Mesodermal cell (in vitro differentiated cells): ENCODE measurements at regions not wholly inside any gene's neighbourhood (a gene's known extent, or its start where the extent isn't known, plus 50 kb on each side); places are given as distances from the start of the nearest gene placed in this dataset.

ENCODE experiments used
- H3K27ac ChIP-seq: 2 replicates; pipeline ENCODE4 v1.7.0; 2013; ENCODE audit warnings: mild to moderate bottlenecking, low read depth, low read length, moderate library complexity; ENCODE audit not compliant: severe bottlenecking
- H3K36me3 ChIP-seq: 2 replicates; pipeline ENCODE4 v1.7.1; 2013; ENCODE audit warnings: mild to moderate bottlenecking, low read length, moderate library complexity; ENCODE audit not compliant: control insufficient read depth, insufficient read depth
- H3K4me1 ChIP-seq: one replicate; pipeline ENCODE4 v1.7.1; 2013; ENCODE audit warnings: mild to moderate bottlenecking, low read length; ENCODE audit not compliant: insufficient read depth, control insufficient read depth, poor library complexity, severe bottlenecking
- H3K4me3 ChIP-seq: 2 replicates; pipeline ENCODE4 v1.7.0; 2013; ENCODE audit warnings: low read length, control low read depth, mild to moderate bottlenecking; ENCODE audit not compliant: insufficient read depth, poor library complexity, severe bottlenecking; ENCODE audit errors: extremely low read depth
- H3K9me3 ChIP-seq: 2 replicates; pipeline ENCODE4 v1.7.1; 2013; ENCODE audit warnings: mild to moderate bottlenecking, low read length, moderate library complexity; ENCODE audit not compliant: control insufficient read depth
- WGBS, 2 experiments: methylation state at CpG; one replicate each; pipeline ENCODE4 v1.1.5; 2013; ENCODE audit warnings: missing lambda C conversion rate in 2 of 2; ENCODE audit not compliant: insufficient coverage in 2 of 2; 5-methylcytosine and 5-hydroxymethylcytosine counted together

DNA sequence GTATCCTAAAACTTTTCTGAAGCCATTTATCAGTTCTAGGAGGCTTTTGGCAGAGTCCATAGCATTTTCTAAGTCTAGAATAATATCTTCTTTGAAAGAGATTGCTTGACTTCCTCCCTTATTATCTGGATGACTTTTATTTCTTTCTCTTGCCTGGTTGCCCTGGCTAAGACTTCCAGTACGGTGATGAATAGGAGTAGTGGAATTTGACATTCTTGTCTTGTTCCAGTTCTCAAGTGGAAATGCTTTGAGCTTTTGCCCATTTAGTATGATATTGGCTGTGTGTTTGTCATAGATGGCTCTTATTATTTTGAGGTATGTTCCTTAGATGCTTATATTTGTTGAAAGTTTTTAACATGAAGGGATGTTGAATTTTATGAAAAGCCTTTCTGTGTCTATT is 1647.9 kb downstream of the PLA2G4A start:
- H3K4me1 ChIP-seq = no peaks in the 10 kb centered on the region
- 100% methylated on average over 1 of the region's 1 CpG; no CpG with 5 or more reads in 1 of the 2 experiments for WGBS, 2 experiments
- H3K9me3 ChIP-seq = no peaks in the 10 kb centered on the region
- H3K36me3 ChIP-seq = no peaks in the 10 kb centered on the region
- no peak overlapping the region for H3K27ac ChIP-seq
- H3K4me3 ChIP-seq = no peak overlapping the region

DNA sequence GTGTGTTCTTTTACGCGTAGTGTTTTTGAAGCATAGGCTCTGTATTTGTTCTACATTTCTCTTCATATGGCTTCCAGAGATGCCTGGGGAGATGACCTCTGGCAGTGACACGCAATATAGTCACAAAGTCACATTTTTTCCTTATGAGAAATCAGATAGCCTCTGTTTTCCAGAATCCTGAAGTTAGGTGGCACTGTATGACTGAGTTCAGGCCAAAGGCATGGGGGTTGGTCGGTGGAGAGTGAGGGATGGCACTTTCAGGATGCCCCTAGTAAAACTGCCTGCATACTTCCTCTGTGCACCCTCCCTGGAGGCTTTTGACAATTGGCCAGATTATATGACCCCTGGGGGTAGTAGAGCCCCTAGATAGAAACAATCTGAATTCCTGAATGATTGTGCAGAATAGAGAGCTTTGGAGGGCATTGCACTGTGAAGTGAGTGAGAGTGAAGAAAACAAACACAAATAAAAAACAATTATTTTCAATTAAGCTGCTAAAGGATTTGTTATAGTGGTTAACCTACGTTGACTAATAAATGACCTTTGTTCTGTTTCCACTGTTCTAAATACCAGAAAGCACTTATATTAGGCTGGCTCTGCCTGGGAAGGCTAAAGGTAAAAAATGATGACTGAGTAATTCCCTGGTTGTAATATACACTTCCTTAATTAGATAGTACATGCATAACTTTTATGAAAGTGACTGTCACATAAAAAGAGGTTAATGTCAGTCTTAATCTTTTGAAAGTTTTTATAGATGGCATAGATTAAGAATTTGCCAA is 1660.8 kb downstream of the PLA2G4A start:
- 20 to 100% methylated on average over 1 of the region's 5 CpGs for WGBS, 2 experiments

DNA sequence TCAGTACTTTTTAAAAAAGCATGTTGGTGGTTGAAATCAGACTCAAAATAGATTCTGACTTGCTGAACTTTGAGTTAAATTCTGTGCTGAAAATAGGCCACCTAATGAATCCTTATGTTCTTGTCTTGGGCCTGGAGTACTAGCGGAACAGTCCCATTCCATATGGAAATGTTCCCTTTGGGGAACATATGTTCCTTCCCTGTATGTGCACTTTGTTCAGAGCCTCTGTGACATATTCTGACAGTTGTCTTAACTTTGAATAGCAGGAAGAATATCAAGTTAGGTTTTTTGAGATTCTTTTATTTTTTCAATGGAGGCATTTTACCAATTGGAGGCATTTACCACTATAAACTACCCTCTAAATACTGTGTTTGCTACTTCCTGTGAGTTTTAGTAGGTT is 1667.8 kb downstream of the PLA2G4A start:
- Histone ChIP-seq H3K4me3 (no peak overlapping the region), H3K9me3 (no peaks in the 10 kb centered on the region), H3K27ac (no peak overlapping the region), H3K4me1 (no peaks in the 10 kb centered on the region), H3K36me3 (no peaks in the 10 kb centered on the region)
- WGBS, 2 experiments = 100% methylated on average over 1 of the region's 1 CpG

More for the DNA sequence above, 1660.8 kb downstream of the PLA2G4A start:
- no peak overlapping the region for H3K27ac ChIP-seq
- H3K36me3 ChIP-seq = no peaks in the 10 kb centered on the region
- peaks cover 7% of the 10 kb centered on the region for H3K4me1 ChIP-seq
- H3K9me3 ChIP-seq = no peaks in the 10 kb centered on the region
- H3K4me3 ChIP-seq = no peak overlapping the region

DNA sequence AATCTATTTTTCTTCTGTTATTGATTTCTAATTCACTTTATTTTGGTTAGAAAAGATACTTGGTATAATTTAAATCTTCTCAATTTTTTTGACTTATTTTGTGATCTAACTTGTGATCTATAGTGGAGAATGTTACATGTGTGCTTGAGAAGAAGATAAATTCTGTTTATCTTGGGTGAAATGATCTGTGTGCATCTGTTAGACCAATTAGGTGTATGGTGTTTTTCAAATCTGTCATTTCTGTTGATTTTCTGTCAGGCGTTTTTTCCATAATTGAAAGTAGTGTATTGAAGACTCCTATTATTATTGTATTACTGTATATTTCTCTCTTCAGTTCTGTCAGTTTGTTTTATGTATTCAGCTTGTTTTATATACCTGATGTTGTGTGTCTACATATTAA is 1668.3 kb downstream of the PLA2G4A start:
- Histone ChIP-seq H3K9me3 (no peaks in the 10 kb centered on the region), H3K4me3 (no peak overlapping the region), H3K36me3 (no peaks in the 10 kb centered on the region), H3K27ac (no peak overlapping the region), H3K4me1 (no peaks in the 10 kb centered on the region)
- no CpG with 5 or more reads among the region's 1 CpG for WGBS, 2 experiments

DNA sequence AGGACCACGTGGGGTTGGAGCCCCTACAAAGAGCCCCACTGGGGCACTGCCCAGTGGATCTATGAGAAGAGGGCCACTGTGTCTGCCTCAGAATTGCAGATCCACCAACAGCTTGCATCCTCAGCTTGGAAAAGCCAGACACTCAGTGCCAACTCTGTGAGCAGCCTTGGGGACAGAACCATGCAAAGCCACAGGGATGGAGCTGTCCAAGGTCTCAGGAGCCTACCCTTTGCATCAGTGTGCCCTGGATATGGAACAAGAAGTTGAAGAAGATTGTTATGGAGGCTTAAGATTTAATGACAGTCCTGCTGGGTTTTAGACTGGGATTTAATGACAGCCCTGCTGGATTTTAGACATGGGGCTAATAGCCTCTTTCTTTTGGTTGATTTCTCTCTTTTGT is 1670.9 kb downstream of the PLA2G4A start:
- 100% methylated on average over 1 of the region's 1 CpG for WGBS, 2 experiments
- Histone ChIP-seq H3K4me1 (no peaks in the 10 kb centered on the region), H3K4me3 (no peak overlapping the region), H3K27ac (no peak overlapping the region), H3K36me3 (no peaks in the 10 kb centered on the region), H3K9me3 (no peaks in the 10 kb centered on the region)

- Histone ChIP-seq H3K4me1 (no peaks in the 10 kb centered on the region), H3K4me3 (no peak overlapping the region), H3K36me3 (no peaks in the 10 kb centered on the region), H3K9me3 (no peaks in the 10 kb centered on the region), H3K27ac (no peak overlapping the region)
- WGBS, 2 experiments = 92 to 100% methylated on average over 1 to 2 of the region's 3 CpGs
Measured at GRCh38 chr1:188514917-188515316, 1686.2 kb downstream of the PLA2G4A start.

DNA sequence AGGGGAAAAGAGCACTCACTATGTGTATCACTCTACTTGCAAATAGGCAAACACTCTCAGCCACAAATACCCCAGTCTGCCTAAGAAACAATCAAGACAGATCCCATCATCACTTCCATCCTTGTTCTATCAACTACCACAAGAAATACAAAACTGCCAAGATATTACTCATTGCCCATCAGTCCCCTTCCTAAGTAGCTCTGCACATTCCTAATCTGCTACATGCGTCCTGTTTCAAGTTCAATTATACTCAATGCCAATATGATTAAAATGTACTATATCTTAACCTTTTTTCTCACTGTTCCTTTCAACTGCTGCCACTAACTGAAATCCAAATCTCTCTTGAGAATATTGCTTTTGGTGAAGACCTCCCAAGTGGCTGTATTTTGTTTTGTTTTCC is 1688.4 kb downstream of the PLA2G4A start:
- 100% methylated on average over 1 of the region's 1 CpG for WGBS, 2 experiments
- Histone ChIP-seq H3K4me1 (no peaks in the 10 kb centered on the region), H3K4me3 (no peak overlapping the region), H3K9me3 (no peaks in the 10 kb centered on the region), H3K36me3 (no peaks in the 10 kb centered on the region), H3K27ac (no peak overlapping the region)

GRCh38 chr1:188551176-188551575 is 1722.4 kb downstream of the PLA2G4A start:
- Histone ChIP-seq H3K4me1 (no peaks in the 10 kb centered on the region), H3K4me3 (no peak overlapping the region), H3K9me3 (no peaks in the 10 kb centered on the region), H3K36me3 (no peaks in the 10 kb centered on the region), H3K27ac (no peak overlapping the region)
- WGBS, 2 experiments = 67 to 100% methylated on average over 2 to 3 of the region's 4 CpGs

GRCh38 chr1:188557053-188557452 is 1728.3 kb downstream of the PLA2G4A start:
- no peak overlapping the region for H3K27ac ChIP-seq
- H3K4me3 ChIP-seq = no peak overlapping the region
- no peaks in the 10 kb centered on the region for H3K4me1 ChIP-seq
- no peaks in the 10 kb centered on the region for H3K9me3 ChIP-seq
- H3K36me3 ChIP-seq = no peaks in the 10 kb centered on the region

DNA sequence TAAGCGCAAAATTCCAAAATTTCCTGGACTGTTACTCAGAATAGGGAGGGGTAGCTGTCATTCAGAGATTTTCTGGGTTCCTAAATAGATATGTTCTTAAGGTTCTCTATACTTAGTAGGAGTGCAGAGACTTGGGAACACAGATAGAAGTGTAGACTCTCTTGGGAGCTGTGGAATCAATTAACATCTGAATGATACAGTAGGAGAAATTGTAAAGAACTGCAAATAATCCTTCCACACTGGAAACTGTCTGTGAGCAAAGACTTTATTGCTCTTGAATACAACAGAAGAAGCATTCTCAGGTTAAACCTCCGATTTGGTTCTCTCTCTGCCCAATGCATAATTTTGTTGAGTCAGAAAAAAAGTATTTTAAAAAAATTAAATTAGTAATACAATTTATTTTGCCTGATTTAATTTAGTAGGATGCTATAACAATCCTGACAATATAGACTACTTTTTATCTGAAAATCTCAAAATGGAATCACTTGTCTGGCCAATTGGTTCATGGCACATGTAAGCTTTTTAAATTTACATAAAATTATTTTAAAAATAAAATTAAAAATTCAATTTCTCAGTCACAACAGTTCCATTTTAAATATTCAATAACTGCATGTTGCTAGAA is 1754.3 kb downstream of the PLA2G4A start:
- Histone ChIP-seq H3K9me3 (no peaks in the 10 kb centered on the region), H3K27ac (no peak overlapping the region)
- 100% methylated on average over 1 of the region's 2 CpGs for WGBS, 2 experiments

GRCh38 chr1:188584119-188584518 is 1755.4 kb downstream of the PLA2G4A start:
- Histone ChIP-seq H3K4me1 (no peaks in the 10 kb centered on the region), H3K36me3 (no peaks in the 10 kb centered on the region), H3K9me3 (no peaks in the 10 kb centered on the region), H3K4me3 (no peak overlapping the region), H3K27ac (no peak overlapping the region)
- 85% methylated on average over 2 of the region's 2 CpGs; no CpG with 5 or more reads in 1 of the 2 experiments for WGBS, 2 experiments

More for the DNA sequence above, 1754.3 kb downstream of the PLA2G4A start:
- H3K4me1 ChIP-seq = no peaks in the 10 kb centered on the region
- no peaks in the 10 kb centered on the region for H3K36me3 ChIP-seq
- no peak overlapping the region for H3K4me3 ChIP-seq
